DND-41 (cell line): ENCODE measurements at regions not wholly inside any gene's neighbourhood (a gene's known extent, or its start where the extent isn't known, plus 50 kb on each side); places are given as distances from the start of the nearest gene placed in this dataset.
"Not testable (repeated sequence)": the region's sequence is repeated elsewhere in the genome, so short reads cannot be mapped to it uniquely, and the experiment has no call there.

ENCODE experiments used
- ATAC-seq: fragments of 200-7000 bp; cut with Tn5 transposase; 3 replicates; pipeline ENCODE4 v1.9.1; 2021; ENCODE audit warnings: low read depth; ENCODE audit not compliant: insufficient read depth
- DNase-seq: peaks from one replicate; pipeline ENCODE4 v3.0.0-alpha.2; 2020
- H2AFZ ChIP-seq: 2 replicates; pipeline ENCODE4 v1.6.0; 2012; ENCODE audit warnings: low read depth, low read length
- H3K27ac ChIP-seq: 2 replicates; pipeline ENCODE4 v1.5.1; 2012; ENCODE audit warnings: low read length, inconsistent platforms
- H3K27me3 ChIP-seq: fragments of 200-600 bp; sonication (generic); 2 replicates; pipeline ENCODE4 v1.6.0; 2012; ENCODE audit warnings: low read length, mild to moderate bottlenecking, inconsistent platforms; ENCODE audit not compliant: insufficient read depth, poor library complexity
- H3K36me3 ChIP-seq: 2 replicates; pipeline ENCODE4 v1.5.1; 2012; ENCODE audit warnings: low read length, inconsistent platforms; ENCODE audit not compliant: insufficient read depth
- H3K4me1 ChIP-seq: 2 replicates; pipeline ENCODE4 v1.5.1; 2012; ENCODE audit warnings: mild to moderate bottlenecking, low read length; ENCODE audit not compliant: insufficient read depth
- H3K4me2 ChIP-seq: 2 replicates; pipeline ENCODE4 v1.6.0; 2012; ENCODE audit warnings: mild to moderate bottlenecking, moderate library complexity, low read length, inconsistent platforms; ENCODE audit not compliant: insufficient read depth
- H3K4me3 ChIP-seq, 2 experiments: fragments of 200-600 bp in 1 of 2; shearing (Covaris generic) in 1 of 2; 2 replicates each; pipeline ENCODE4 v1.5.1; 2012 to 2016; ENCODE audit warnings: inconsistent platforms in 2 of 2, low read length in 2 of 2, mild to moderate bottlenecking in 2 of 2, low read depth in 1 of 2, moderate library complexity in 1 of 2
- H3K79me2 ChIP-seq: 2 replicates; pipeline ENCODE4 v1.6.0; 2012; ENCODE audit warnings: low read length, inconsistent platforms; ENCODE audit not compliant: insufficient read depth
- H3K9ac ChIP-seq: 2 replicates; pipeline ENCODE4 v1.6.0; 2012; ENCODE audit warnings: low read depth, mild to moderate bottlenecking, inconsistent platforms, low read length, moderate library complexity
- H3K9me3 ChIP-seq: 2 replicates; pipeline ENCODE4 v1.5.1; 2012; ENCODE audit warnings: low read length, moderate library complexity, mild to moderate bottlenecking, inconsistent platforms; ENCODE audit not compliant: insufficient read depth, severe bottlenecking
- H4K20me1 ChIP-seq: 2 replicates; pipeline ENCODE4 v1.6.0; 2012; ENCODE audit warnings: low read length; ENCODE audit not compliant: insufficient read depth
- EZH2 ChIP-seq: IDR thresholded peaks from 3 replicates; pipeline ENCODE4 v1.6.1; 2012; ENCODE audit warnings: borderline replicate concordance, low read depth, mild to moderate bottlenecking, moderate library complexity, low read length, inconsistent platforms; ENCODE audit not compliant: severe bottlenecking
- TF ChIP-seq, protein P1 (sequence below): IDR thresholded peaks from 2 replicates; pipeline ENCODE4 v1.5.1; 2012; ENCODE audit warnings: borderline replicate concordance, low read length, moderate library complexity, mild to moderate bottlenecking; ENCODE audit not compliant: poor library complexity, severe bottlenecking; ENCODE audit errors: extremely low read depth

DNA sequence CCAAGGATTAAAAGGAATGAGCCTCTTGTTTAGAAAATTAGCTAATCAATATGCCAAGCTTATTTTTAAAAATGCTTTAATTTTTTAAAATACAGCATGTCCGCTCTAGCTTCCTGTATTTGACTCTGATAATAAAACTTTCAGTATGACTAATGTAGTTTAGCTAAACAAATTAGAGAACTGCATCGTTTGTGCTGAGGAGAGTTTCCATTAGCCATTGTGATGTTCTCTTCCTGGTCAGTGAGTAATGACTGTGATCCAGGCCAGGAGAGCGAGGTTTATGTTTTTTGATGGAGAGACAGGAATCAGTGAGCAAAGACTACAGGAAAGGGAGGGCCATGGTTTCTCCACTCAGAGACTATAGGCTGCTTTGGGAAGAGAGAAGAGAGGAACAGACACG is 237.2 kb upstream of the ETAA1 start:
- TF ChIP-seq EZH2, result no peak
- TF ChIP-seq, protein P1, sequence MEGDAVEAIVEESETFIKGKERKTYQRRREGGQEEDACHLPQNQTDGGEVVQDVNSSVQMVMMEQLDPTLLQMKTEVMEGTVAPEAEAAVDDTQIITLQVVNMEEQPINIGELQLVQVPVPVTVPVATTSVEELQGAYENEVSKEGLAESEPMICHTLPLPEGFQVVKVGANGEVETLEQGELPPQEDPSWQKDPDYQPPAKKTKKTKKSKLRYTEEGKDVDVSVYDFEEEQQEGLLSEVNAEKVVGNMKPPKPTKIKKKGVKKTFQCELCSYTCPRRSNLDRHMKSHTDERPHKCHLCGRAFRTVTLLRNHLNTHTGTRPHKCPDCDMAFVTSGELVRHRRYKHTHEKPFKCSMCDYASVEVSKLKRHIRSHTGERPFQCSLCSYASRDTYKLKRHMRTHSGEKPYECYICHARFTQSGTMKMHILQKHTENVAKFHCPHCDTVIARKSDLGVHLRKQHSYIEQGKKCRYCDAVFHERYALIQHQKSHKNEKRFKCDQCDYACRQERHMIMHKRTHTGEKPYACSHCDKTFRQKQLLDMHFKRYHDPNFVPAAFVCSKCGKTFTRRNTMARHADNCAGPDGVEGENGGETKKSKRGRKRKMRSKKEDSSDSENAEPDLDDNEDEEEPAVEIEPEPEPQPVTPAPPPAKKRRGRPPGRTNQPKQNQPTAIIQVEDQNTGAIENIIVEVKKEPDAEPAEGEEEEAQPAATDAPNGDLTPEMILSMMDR, result no peak
- Histone ChIP-seq H3K4me1 (no peaks in the 10 kb centered on the region), H2AFZ (no peak overlapping the region), H3K79me2 (no peaks in the 10 kb centered on the region), H3K27me3 (no peaks in the 10 kb centered on the region), H3K27ac (no peak overlapping the region), H3K4me3 (no peak overlapping the region), H3K9me3 (no peaks in the 10 kb centered on the region), H3K9ac (no peak overlapping the region), H3K4me2 (no peak overlapping the region), H3K36me3 (no peaks in the 10 kb centered on the region), H4K20me1 (no peaks in the 10 kb centered on the region)
- DNase-seq (no peak), ATAC-seq (no peak)

DNA sequence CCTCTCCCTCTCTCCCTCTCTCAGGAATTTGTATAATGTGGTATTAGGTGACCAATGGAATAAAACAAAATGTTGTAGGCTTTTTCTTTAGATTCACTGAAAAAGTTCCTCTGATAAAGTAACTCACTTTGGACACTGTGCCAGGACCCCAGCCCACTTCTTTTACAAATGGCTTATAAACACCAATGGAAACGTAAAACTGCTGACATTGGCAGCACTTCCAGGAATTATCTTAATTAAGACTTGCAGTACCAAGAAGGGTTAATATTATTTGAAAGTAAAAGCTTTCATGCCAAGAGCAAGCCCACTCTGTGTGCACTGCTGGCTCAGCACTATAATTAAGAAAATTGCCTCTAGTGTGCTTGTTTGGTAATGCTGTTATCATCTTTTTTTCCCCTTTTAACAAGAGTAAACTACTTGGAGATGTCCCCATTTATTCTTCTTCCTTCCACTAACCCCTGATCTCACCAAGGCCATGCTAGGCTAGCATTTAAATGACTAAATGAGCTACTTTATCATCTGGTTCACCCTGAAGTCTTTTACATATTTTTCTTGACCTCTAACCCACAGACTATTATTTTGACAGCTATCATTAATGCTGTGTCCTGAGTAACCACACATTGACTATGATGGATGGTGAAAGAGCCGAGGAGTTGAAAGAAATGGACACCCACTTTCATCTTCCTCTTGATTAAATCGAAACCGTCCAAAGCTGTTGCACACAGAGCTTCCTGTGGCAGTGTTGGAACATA is 232.2 kb upstream of the ETAA1 start:
- Histone ChIP-seq H3K27ac (no peak overlapping the region), H3K79me2 (no peaks in the 10 kb centered on the region), H3K9me3 (no peaks in the 10 kb centered on the region), H3K4me3 (no peak overlapping the region), H3K4me1 (no peaks in the 10 kb centered on the region), H2AFZ (no peak overlapping the region), H3K36me3 (no peaks in the 10 kb centered on the region), H3K4me2 (no peak overlapping the region), H3K9ac (no peak overlapping the region), H3K27me3 (no peaks in the 10 kb centered on the region), H4K20me1 (no peaks in the 10 kb centered on the region)
- TF ChIP-seq, protein P1, result no peak
- TF ChIP-seq EZH2, result no peak
- ATAC-seq (no peak), DNase-seq (no peak)

DNA sequence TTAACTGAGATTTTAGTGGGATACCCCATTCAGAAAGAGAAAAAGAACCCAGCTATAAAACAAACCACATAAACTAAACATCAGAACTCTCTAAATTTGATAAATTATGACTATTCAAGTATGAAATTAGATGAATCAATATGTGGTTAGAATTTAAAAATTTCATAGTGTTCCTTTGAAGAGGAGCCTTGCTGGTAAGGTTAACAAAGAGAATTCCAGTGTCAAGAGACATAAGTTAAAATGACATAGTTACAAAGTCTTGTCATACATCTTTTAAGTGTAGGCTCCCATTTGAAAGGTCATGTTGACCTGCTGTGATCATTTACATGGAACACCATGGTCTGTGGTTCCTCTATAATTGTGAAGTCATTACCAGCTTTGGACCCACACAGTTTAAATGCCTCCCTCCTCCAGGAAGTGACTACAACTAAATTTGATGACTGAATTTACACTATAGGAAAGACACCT is 231.6 kb upstream of the ETAA1 start:
- Histone ChIP-seq H3K9me3 (no peaks in the 10 kb centered on the region), H3K4me1 (no peaks in the 10 kb centered on the region), H3K4me3 (no peak overlapping the region), H3K36me3 (no peaks in the 10 kb centered on the region), H2AFZ (no peak overlapping the region), H3K27me3 (no peaks in the 10 kb centered on the region), H3K27ac (no peak overlapping the region), H3K4me2 (no peak overlapping the region), H3K79me2 (no peaks in the 10 kb centered on the region), H3K9ac (no peak overlapping the region), H4K20me1 (no peaks in the 10 kb centered on the region)
- ATAC-seq (no peak), DNase-seq (no peak)
- TF ChIP-seq EZH2, result no peak
- TF ChIP-seq, protein P1, result no peak

DNA sequence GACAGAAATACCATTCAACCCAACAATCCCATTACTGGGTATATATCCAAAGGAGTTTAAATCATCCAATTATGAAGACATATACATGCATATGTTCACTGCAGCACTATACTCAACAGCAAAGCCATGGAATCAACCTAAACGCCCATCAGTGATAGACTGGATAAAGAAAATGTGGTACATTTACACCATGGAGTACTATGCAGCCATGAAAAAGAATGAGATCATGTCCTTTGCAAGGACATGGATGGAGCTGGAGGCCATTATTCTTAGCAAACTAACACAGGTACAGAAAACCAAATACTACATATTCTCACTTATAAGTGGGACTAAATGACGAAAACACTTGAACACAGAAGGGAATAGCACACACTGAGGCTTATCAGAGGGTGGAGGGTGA is 230.6 kb upstream of the ETAA1 start:
- H3K9me3 ChIP-seq, H3K4me3 ChIP-seq, H3K4me2 ChIP-seq, H2AFZ ChIP-seq, ATAC-seq, H3K27ac ChIP-seq, H3K27me3 ChIP-seq, H3K36me3 ChIP-seq, H4K20me1 ChIP-seq, H3K9ac ChIP-seq, DNase-seq, H3K4me1 ChIP-seq, H3K79me2 ChIP-seq: not testable (repeated sequence)
